Activated CD8-positive, alpha-beta memory T cell treated with anti-CD3 and anti-CD28 coated beads for 36 hours (primary cell): ENCODE measurements at regions not wholly inside any gene's neighbourhood (a gene's known extent, or its start where the extent isn't known, plus 50 kb on each side); places are given as distances from the start of the nearest gene placed in this dataset.

Source experiments
- CTCF ChIA-PET: fragments of 350-600 bp; sonication (Branson Sonifier 250); formaldehyde crosslinking; loops from one replicate; lab custom pipeline; 2021; ENCODE audit warnings: antibody characterized with exemption; lab: Charles Lee
- POLR2A ChIA-PET: fragments of 350-600 bp; sonication (Branson Sonifier 250); formaldehyde crosslinking; loops from one replicate; lab custom pipeline; 2021; ENCODE audit warnings: antibody characterized with exemption; lab: Charles Lee

DNA sequence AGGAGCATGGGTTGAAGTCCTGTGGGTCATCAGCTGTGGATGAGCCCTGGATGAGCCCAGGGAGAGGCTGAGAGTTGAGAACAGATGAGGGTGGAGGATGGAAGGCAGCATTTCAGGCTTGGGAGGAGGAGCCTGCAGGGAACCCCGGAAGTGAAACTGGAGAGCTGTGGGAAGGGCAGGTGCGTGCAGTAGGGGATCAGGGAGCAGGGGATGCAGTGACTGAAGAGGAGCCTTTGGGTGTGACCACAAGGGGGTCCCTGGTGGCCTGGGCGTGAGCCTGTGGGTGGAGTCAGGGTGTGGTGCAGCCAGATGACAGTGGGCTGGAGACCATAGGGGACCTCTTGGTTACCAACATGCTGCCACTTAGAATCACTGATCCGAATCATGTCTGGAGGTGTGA lies 115.5 kb downstream of the PAPOLA start:
- CTCF ChIA-PET, result no interaction called here
- POLR2A ChIA-PET, result no interaction called here

DNA sequence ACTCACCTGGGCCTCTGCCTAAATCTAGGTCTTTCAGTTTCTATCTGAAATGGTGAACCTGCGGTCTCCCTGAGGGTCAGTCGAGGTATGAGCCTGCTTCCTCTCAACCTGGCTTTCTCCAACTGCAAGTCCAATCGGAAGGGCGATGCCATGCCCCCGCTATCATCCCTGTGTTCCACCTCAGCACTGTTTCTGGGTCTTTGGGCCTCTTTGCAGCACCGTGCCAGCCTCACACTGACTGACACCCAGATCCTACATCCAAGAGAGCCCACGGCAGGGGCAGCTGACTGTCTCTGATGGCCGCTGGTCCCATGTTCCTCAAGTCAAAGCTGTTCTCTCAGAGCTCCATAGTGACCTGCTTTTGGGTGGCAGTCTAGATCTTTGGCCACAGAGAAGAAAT lies 120.7 kb downstream of the PAPOLA start:
- CTCF ChIA-PET, result no interaction called here

DNA sequence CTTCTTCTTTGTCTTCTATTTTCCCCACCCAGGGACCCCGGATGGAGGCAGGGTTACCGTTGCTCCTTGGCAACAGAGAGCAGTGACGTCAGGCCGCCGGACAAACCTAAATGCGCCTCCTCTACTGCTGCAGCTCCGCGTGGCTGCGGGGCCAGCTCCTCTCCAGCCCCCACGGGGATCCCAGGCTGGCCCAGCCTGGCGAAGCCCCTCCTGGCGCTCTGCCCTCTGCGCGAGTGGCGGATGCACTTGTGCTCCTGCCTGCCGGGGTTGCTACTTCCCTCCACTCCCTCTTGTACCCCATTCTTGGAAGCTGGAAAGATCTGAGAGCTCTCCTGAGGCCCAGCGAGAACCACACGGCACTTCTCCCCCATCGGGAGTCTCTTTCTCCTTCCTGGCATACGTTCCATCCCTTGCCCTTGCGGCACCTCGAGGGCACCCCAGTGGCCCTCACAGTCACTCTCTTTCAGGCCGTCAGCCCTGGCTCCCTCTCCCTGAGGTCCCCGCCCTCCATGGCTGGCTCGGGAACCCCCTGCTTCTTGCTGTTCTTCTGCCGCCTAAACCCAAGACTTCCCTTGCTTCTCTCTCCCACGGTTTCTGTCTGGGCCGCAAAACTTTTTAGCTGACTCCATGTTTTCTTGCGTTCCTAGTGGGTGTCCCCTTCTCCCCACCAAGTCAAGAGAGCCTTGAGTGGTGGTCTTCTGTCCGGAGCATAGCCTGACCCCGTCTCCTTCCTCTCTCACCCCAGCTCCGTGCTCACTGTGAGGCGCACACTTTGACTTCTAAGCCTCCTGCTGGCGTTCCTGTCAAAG lies 121.7 kb downstream of the PAPOLA start:
- POLR2A ChIA-PET, result no interaction called here
- CTCF ChIA-PET, result no interaction called here

More for the DNA sequence above, 120.7 kb downstream of the PAPOLA start:
- POLR2A ChIA-PET, result no interaction called here

DNA sequence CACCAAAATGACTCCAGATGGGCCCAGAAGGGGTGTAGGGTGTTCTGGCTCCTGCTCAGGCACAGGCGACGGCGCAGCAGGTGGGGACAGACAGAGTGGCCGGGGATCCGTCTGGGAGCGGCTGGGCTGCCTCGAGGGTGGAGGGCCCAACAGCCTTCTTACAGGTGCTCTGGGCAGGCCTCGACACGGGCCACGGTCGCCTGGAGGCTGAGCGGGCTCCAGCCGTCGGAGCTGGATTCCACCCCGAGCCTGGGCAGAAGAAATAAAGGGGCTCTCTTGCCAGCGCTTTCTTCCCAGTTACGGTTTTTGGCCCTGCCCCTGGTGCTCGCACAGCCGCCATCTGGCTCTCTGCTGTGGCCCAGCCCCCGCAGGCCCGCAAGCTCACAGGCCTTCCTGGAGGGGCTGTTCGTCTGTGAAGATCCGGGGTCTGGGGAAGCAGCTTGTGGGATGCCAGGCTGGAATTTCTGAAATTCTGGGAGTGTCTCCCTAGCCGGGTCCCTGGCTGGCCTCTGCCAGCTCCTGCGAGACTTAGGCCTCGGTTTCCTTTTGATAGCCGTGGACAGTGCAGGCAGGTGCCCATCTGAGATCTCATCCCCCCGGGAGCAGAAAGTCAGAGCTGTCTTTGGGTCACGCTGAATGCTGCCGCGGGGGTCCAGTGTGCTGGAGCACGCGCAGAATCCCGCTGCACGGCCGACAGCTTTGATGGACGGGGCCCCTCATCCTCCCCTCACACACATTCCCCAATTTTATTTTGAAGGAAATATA lies 122.7 kb downstream of the PAPOLA start:
- ChIA-PET POLR2A (no interaction called here), CTCF (no interaction called here)

DNA sequence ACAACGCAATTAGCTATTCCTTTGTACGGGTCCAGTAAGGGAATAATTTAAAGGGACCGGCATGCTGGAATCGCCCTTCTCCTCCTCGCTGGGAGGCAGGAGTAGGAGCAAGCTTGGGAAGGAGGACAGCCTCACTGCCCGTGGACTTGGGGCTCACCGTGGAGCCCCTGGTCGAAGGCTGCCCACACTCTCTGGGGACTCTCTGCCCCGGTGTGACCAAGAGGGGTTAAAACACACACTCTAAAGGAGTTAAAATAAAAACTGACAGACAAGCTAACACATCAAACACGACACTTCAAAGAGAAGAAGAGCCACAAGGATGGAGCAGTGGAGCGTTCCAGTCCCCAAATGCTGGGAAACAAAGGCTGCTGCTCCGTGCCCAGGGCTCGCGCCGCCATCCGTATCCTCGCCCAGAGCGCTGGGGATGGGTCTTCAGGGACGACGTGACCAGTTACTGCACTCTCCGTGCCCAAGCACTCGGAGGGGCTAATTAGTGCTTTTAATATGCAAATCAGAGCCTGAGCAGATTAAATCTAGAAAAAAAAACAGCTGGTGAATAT lies 123.3 kb downstream of the PAPOLA start:
- CTCF ChIA-PET, result no interaction called here
- POLR2A ChIA-PET, result no interaction called here

DNA sequence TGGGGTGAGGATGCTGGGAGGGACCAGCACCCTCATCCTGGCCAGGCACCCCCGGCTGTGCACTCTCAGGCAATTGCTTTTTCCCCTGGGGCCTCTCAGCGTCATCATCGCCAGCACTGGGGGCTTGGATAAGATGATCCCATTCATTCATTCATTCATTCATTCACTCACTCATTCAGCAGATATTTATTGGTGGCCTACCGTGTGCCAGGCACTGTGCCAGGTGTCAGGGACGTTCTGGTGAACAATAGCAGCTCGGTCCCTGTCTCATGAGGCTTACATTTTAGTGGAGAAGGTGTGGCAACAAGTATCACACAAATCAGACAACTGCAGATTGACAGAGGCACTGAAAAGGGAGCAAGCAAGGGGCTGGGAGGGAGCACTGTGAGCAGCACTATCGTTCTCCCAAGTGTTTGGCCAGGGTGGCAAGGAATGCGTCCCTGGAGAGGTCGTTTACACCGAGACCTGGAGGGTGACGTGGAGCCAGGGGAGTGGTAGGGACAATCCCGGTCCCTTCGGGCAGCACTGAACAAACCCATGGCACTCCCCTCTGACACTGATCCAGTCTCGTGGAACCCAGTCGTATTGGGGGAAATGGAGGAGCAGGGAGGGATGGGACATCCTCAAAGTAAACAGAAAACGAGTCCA lies 124.1 kb downstream of the PAPOLA start:
- POLR2A ChIA-PET, result no interaction called here
- CTCF ChIA-PET, result no interaction called here

DNA sequence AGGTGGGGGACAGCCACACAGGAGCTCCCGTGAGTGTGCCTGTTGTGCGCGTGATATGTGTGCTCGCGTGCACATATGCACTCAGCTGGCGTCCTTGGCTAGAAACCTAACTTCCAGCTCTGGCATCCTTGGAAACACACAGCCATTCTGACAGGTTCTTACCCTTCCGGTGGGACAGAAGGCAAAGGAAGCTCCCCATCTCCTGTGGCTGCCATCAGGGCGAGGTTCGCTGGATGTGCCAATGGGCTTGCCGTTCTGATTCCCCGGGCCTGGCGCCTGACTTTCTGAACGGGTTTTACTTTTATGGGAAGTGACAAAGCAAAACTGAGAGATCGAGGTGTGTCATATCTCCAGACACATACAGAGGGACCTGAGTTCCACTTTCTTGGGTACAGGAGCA lies 124.7 kb downstream of the PAPOLA start:
- POLR2A ChIA-PET, result no interaction called here

DNA sequence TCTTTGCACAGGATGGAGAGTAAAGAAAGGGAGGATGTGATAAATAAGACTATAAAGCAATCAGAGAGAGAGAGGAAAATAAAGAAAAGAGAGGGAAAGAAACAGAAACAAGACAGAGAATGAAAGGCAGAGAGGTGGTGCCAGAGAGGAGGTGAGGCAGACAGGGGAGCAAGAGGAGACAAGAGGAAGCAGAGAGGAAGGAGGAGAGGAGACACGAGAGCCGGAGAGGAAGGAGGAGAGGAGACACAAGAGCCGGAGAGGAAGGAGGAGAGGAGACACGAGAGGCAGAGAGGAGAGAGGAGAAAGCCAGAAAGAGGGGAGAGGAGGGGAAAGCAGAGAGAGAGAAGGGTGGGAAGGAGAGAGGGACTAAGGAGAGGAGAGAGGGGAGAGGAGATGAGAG lies 125.2 kb downstream of the PAPOLA start:
- ChIA-PET POLR2A (no interaction called here), CTCF (no interaction called here)

More for the DNA sequence above, 124.7 kb downstream of the PAPOLA start:
- CTCF ChIA-PET, result no interaction called here

DNA sequence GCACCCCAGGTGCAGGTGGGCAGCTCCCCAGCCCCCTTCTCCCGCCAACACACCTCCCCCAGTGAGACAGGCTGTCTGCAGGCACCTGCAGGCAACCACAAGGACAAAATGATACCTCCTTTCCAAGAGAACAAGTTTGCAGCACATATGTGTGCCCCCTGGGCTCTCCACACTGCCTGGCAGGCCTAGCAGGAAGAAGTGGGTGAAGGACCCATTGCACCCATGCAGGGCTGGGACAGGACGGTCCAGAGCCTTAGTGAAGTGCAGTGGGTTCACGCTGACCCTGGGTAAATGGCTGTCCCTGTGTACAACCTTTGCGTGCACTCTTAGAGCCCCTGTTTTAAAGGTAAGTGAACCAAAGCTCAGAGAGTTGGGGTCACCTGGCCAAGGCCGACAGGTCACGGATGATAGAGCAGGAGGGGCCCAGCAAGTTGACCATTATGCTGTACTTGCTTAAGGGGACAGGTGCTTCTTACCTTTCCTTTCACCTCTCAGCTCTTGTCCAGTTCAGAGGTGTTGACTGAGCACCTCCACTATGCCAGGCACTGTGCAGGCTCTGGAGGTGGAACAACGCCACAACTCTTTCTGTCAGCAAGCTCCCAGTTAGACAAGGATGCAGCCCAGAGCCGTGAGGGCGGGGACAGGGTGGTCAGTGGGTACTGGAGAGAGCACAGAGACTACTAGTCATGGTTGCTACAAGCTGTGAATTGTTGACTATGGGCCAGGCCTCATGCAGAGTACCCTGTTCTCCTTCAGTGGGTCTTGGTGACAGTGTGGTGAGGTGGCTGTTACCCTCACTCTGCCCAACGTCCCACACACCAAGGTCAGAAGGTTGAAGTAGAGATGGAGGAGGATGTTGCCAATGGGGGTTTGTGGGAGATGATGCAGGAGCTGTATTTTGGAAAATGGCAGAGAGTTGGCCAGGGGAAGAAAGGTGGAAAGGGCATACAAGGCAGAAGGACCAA lies 125.9 kb downstream of the PAPOLA start:
- CTCF ChIA-PET, result interaction anchor here (0.6 kb wide), 1 partner anchor 113 kb away, joined by 4 read pairs; no protein-coding TSS in a partner anchor
- POLR2A ChIA-PET, result no interaction called here

DNA sequence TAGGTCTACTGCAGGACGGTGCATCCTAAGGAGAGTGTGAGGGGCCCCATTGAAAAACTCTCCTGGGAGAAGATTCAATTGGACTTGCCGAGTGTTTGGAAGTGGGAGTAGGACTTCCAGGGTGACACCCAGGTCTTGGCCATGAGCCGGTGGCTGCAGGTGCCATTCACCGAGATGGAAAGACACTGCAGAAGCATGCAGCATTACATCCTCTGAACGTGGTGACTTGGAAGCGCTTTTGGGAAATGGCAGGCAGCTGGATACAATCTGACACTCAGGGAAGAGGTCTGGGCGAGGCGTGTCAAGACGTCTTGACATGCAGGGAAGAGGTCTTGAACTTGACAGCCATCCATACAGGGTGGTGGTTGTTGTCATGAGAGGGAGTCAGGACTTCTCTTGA lies 126.9 kb downstream of the PAPOLA start:
- ChIA-PET CTCF (no interaction called here), POLR2A (no interaction called here)

DNA sequence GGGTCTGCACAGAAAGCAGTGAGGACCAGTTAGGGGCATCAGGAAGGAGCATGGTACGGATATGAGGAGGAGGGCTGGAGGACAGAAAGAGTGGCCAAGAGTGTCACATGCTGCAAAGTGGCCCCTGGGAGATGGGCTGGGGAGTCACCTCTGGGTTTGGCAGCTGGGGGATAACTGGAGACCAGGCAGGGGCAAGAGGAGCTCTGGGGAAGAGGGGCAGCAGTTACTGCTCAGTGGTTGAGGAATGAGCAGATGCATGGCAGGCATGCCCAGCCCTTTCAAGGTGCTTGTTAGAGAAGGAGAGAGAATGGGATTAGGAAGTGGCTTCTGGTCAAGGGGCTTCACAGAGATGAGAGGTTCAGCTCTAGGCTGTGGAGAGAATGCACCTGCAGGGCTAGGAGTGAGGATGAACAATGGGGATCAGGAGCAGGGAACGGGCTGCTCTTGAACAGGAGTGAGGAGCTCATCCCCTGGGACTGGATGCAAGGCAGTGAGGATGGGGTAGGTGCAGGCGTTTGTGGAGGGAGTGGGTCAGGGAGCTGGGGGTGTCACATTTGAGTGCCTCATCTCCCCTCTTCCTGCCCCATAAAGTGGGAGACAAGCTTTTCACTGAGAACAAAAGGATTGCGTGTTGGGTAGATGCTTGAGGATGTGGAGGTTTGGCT lies 127.5 kb downstream of the PAPOLA start:
- POLR2A ChIA-PET, result no interaction called here

DNA sequence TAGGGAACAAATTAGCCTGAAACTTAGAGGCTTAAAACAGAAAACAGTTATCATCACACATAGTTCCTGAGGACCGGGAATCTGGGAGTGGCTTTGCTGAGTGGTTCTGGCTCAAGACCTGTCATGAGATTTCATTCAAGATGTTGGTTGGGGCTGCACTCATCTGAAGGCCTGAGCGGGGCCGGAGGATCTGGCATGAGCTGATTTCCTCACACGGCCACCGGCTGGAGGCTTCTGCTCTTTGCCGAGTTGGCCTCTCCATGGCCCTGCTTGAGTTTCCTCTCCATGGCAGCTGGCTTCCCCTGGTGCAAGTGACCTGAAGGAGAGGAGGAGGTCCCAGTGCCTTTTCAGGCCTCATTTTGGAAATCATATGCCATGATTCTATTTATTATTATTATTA lies 128.1 kb downstream of the PAPOLA start:
- POLR2A ChIA-PET, result no interaction called here
- CTCF ChIA-PET, result no interaction called here

More for the DNA sequence above, 127.5 kb downstream of the PAPOLA start:
- CTCF ChIA-PET, result no interaction called here

DNA sequence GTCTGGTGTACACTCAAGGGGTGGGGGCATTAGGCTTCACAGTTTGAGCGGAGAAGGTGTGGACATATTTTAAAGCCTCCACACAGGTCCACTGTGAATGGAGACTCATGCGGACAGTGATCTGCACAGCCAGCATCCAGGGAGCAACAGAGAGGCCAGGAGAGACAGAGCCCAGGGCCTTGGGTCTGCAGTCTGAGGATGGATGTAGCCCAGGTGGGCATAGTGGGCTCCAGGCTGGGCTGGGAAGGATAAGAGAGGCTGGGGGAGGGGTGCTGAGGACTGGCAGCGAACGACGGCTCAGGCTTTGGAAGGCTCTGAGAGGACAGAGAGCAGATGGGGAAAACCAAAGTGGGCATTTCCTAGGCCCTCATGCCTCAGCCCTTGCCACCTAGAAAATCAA lies 128.8 kb downstream of the PAPOLA start:
- POLR2A ChIA-PET, result no interaction called here
- CTCF ChIA-PET, result no interaction called here

DNA sequence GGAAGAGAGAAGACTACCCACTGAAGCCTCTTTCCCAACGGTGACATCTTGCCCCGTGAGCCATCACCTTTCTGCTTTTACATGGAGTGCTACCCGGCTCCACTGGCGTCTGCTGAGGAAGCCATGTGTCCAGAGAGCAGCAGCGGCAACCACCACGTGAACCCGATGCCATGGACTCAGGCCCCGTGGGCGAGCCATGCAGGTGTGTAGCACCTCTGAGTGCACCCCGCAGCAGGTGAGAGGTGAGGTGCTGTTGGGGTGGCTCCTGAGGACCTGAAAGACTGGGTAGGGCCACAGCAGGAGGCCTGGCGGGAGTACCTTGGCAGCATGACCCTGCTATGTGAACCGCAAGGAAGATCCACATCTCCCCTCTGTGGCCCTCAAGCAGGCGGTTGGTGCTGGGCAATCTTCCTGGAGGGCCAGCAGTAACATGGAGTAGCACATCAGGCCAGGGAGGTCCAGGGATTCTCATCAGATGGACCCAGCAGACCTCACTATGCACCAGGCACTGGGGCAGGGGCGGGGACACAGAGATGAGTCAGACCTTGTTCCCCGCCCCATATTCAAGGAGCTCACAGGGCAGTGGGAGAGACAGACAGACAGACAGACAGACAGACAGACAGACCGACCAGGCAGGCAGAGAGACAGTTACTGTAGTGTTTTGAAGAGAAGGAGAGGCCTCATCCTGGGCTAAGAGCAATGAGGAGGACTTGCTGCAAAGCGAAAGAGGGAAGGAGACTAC lies 129.6 kb downstream of the PAPOLA start:
- ChIA-PET POLR2A (no interaction called here), CTCF (no interaction called here)

DNA sequence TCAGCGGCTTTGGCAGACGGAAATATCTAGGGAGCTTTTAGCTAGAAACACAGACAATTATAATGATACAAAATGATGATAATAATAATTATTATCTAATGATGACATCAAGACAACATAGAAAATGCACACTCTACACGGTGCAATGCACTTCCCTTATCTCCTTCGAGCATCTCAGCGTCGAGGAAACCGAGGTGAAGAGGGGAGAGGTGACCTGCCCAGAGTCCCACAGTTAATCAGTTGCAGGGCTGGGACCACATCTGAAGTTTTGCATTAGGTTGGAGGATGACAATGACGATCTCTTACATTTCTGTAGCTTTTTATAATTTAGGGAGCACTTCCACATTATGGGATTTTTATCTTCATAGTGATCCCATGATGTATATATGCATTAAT lies 130.2 kb downstream of the PAPOLA start:
- ChIA-PET POLR2A (no interaction called here), CTCF (no interaction called here)

DNA sequence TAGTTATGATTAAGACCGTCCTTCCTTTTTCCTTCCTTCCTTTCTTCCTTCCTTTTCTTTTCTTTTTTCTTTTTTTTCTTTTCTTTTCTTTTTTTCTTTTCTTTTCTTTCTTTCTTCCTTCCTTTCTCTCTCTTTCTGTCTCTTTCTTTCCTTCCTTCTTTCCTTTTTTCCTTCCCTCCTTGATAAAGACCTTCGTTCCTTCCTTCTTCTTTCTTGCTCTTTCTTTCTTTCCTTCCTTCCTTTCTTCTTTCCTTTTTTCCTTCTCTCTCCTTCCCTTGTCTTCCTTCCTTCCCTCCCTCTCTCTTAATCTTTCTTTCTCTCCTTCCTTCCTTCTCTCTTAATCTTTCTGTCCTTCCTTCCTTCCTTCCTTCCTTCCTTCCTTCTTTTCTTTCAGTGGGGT lies 130.9 kb downstream of the PAPOLA start:
- ChIA-PET CTCF (no interaction called here), POLR2A (no interaction called here)

DNA sequence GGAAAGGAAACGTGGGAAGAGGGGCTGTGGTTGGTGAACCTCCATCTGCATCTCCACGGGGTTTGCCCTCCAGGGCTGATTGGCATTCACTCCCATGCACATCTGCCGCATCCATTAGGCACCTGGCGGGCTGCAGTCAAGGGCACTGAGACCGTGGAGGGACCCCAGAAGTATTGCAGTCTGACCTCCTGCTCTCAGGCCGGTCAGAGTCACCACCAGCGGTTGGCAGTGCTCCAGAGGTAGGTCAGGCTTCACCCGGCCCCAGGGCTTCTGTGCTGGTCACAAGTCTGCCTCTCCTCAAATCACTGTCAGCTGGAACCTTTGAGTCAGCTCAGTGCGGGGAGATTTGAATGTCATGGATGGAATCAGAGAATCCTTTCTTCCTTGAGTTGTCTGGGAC lies 132.3 kb downstream of the PAPOLA start:
- ChIA-PET POLR2A (no interaction called here), CTCF (no interaction called here)

DNA sequence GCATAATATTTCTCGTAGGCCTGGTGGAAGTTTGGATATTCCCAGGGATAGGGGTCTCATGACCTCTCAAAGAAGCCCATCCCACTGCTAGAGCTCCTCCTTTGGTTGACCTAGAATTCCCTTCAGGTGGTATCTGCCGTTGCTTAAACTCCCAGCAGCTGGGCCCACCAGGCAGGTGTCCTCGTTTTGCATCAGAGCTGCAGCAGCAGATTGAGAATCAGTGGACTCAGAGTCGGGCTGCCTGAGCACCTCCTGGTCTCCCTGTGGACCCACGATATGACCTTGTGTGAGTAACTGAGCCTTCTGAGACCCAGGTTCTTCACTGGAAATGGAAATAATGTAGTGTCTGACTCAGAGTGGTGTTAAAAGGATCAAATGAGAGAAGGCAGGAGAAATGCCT lies 132.7 kb downstream of the PAPOLA start:
- POLR2A ChIA-PET, result no interaction called here
- CTCF ChIA-PET, result no interaction called here
